CD4-positive, alpha-beta T cell (primary cell): ENCODE measurements at regions not wholly inside any gene's neighbourhood (a gene's known extent, or its start where the extent isn't known, plus 50 kb on each side); places are given as distances from the start of the nearest gene placed in this dataset.

Source experiments
- ATAC-seq: fragments of 200-7000 bp; cut with Tn5 transposase; one replicate; pipeline ENCODE4 v1.10.0; 2022; ENCODE audit warnings: mild to moderate bottlenecking; ENCODE audit not compliant: poor library complexity
- CTCF ChIA-PET: fragments of 350-600 bp; sonication (Branson Sonifier 250); formaldehyde crosslinking; loops from one replicate; lab custom pipeline; 2021; ENCODE audit warnings: antibody characterized with exemption, inconsistent platforms; lab: Charles Lee
- POLR2A ChIA-PET: fragments of 350-600 bp; sonication (Branson Sonifier 250); formaldehyde crosslinking; loops from one replicate; lab custom pipeline; 2021; ENCODE audit warnings: antibody characterized with exemption, inconsistent platforms; lab: Charles Lee
- DNase-seq, 14 experiments: peaks; one replicate each; pipeline ENCODE4 v3.0.0-alpha.2; 2013 to 2020; ENCODE audit warnings: mixed read lengths in 2 of 14
- H3K27ac ChIP-seq, 2 donors: one replicate each; pipeline versions ENCODE4 v1.5.1 to v1.7.0; 2013; ENCODE audit warnings: low read length in 2 of 2, low read depth in 1 of 2, mild to moderate bottlenecking in 1 of 2
- H3K27me3 ChIP-seq, 2 experiments: 1 replicate in 1 of 2; 2 replicates in 1 of 2; pipeline versions ENCODE4 v1.6.1 to v1.7.0; 2013; ENCODE audit warnings: low read length in 2 of 2, control low read depth in 1 of 2, mild to moderate bottlenecking in 1 of 2, moderate library complexity in 1 of 2; ENCODE audit not compliant: insufficient read depth in 2 of 2, control insufficient read depth in 1 of 2
- H3K36me3 ChIP-seq: one replicate; pipeline ENCODE4 v1.6.1; 2013; ENCODE audit warnings: low read length, control low read depth; ENCODE audit not compliant: insufficient read depth
- H3K4me1 ChIP-seq: one replicate; pipeline ENCODE4 v1.6.1; 2013; ENCODE audit warnings: low read length, control low read depth; ENCODE audit not compliant: insufficient read depth
- H3K4me3 ChIP-seq: one replicate; pipeline ENCODE4 v1.5.1; 2013; ENCODE audit warnings: mild to moderate bottlenecking, low read length, moderate library complexity
- H3K9me3 ChIP-seq, 2 experiments: 1 replicate in 1 of 2; 2 replicates in 1 of 2; pipeline versions ENCODE4 v1.6.1 to v1.7.0; 2013; ENCODE audit warnings: low read length in 2 of 2, mild to moderate bottlenecking in 2 of 2, control low read depth in 1 of 2, moderate library complexity in 1 of 2; ENCODE audit not compliant: control insufficient read depth in 1 of 2, insufficient read depth in 1 of 2
- H3K27ac Mint-ChIP-seq: one replicate; pipeline ENCODE4 v1.8.0; 2020; ENCODE audit warnings: mixed read lengths
- H3K27me3 Mint-ChIP-seq: one replicate; pipeline ENCODE4 v1.8.0; 2021; ENCODE audit warnings: mixed read lengths
- H3K36me3 Mint-ChIP-seq: one replicate; pipeline ENCODE4 v1.8.0; 2021; ENCODE audit warnings: low read depth, mixed read lengths
- H3K4me1 Mint-ChIP-seq: one replicate; pipeline ENCODE4 v1.8.0; 2021; ENCODE audit warnings: low read depth, mixed read lengths
- H3K4me3 Mint-ChIP-seq: one replicate; pipeline ENCODE4 v1.8.0; 2020; ENCODE audit warnings: mild to moderate bottlenecking, mixed read lengths
- H3K9me3 Mint-ChIP-seq: one replicate; pipeline ENCODE4 v1.8.0; 2020; ENCODE audit warnings: mixed read lengths
- intact Hi-C, 2 experiments: fragments of 100-400 bp; cut with DNase I in 1 of 2; cut with micrococcal nuclease in 1 of 2; formaldehyde crosslinking; loops; one replicate each; pipeline versions ENCODE4 v1.15.1 to v1.9.0; 2023 to 2025; cut with DNase I, micrococcal nuclease
- TF ChIP-seq, protein P1 (sequence below): fragments of 200-600 bp; IDR thresholded peaks from one replicate; pipeline ENCODE4 v1.8.0; 2022; ENCODE audit warnings: antibody characterized with exemption, mild to moderate bottlenecking

DNA sequence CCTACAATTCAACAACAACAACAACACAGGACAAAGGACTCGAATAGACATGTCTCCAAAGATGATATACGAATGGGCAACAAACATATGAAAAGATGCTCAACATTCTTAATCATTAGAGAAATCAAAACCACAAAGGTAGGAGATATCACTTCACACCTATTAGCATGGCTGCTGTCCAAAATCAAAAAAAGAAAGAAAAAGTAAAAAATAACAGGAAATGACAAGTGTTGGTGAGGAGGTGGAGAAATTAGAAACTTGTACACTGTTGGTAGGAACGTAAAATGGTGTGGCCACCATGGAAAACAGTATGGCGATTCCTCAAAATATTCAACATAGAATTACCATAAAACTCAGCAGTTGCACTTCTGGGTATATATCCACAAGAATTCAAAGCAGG, 312.3 kb upstream of the STT3B start:
- peak overlapping the region; percentile 14 for H3K4me3 Mint-ChIP-seq
- TF ChIP-seq, protein P1, sequence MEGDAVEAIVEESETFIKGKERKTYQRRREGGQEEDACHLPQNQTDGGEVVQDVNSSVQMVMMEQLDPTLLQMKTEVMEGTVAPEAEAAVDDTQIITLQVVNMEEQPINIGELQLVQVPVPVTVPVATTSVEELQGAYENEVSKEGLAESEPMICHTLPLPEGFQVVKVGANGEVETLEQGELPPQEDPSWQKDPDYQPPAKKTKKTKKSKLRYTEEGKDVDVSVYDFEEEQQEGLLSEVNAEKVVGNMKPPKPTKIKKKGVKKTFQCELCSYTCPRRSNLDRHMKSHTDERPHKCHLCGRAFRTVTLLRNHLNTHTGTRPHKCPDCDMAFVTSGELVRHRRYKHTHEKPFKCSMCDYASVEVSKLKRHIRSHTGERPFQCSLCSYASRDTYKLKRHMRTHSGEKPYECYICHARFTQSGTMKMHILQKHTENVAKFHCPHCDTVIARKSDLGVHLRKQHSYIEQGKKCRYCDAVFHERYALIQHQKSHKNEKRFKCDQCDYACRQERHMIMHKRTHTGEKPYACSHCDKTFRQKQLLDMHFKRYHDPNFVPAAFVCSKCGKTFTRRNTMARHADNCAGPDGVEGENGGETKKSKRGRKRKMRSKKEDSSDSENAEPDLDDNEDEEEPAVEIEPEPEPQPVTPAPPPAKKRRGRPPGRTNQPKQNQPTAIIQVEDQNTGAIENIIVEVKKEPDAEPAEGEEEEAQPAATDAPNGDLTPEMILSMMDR: no peak
- POLR2A ChIA-PET: no interaction called here

DNA sequence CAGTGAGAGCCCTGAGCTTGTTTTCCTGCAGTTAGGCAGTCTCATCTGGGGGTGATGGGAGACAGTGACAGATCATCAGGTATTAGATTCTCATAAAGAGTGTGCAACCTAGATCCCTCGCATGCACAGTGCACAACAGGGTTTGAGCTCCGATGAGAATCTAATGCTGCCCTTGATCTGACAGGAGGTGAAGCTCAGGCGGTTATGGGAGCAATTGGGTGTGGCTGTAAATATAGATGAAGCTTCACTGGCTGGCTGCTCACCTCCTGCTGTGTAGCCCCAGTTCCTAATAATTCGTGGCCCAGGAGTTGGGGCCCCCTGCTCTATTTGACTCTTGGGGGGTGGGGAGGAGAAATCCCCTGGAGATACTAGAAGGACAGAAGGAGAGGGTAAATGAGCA, 309.4 kb upstream of the STT3B start:
- peak overlapping the region; percentile 79 for H3K27ac Mint-ChIP-seq
- TF ChIP-seq, protein P1: no peak
- peak in 2 of 14 experiments; percentile 14 to 31 for DNase-seq
- no peaks in the 10 kb centered on the region for H3K36me3 Mint-ChIP-seq
- peak overlapping the region; percentile 77 for H3K4me3 Mint-ChIP-seq
- H3K27me3 ChIP-seq: no peaks in the 10 kb centered on the region
- ATAC-seq: no peak
- ChIA-PET POLR2A (interaction anchor here (1.7 to 7.9 kb wide), 2 partner anchors 10 to 309 kb away, joined by 16 to 102 read pairs; partner anchors contain the start of gene STT3B), CTCF (no interaction called here)
- no peaks in the 10 kb centered on the region for H3K27me3 Mint-ChIP-seq
- H3K4me1 ChIP-seq: peaks cover 80% of the 10 kb centered on the region
- intact Hi-C loops: loop anchor here in 1 of 2 experiments (10.0 kb wide), 1 partner anchor 868 kb away; no protein-coding TSS in a partner anchor
- H3K27ac ChIP-seq: peak overlapping the region in 1 of 2 donors; percentile 32
- peaks cover 0 to 3% of the 10 kb centered on the region in 2 experiments for H3K9me3 ChIP-seq
- H3K36me3 ChIP-seq: no peaks in the 10 kb centered on the region
- H3K9me3 Mint-ChIP-seq: peaks cover 4% of the 10 kb centered on the region
- H3K4me3 ChIP-seq: no peak overlapping the region
- peaks cover 93% of the 10 kb centered on the region for H3K4me1 Mint-ChIP-seq

More for the DNA sequence above, 312.3 kb upstream of the STT3B start:
- no peak overlapping the region for H3K27ac ChIP-seq
- CTCF ChIA-PET: no interaction called here
- H3K4me1 ChIP-seq: peaks cover 63% of the 10 kb centered on the region
- intact Hi-C loops: loop anchor here in 1 of 2 experiments (10.0 kb wide), 1 partner anchor 866 kb away; no protein-coding TSS in a partner anchor
- H3K27me3 ChIP-seq: no peaks in the 10 kb centered on the region
- H3K36me3 ChIP-seq: no peaks in the 10 kb centered on the region
- Mint-ChIP-seq H3K36me3 (no peaks in the 10 kb centered on the region), H3K4me1 (peaks cover 96% of the 10 kb centered on the region), H3K27ac (peak overlapping the region; percentile 40), H3K9me3 (peaks cover 4% of the 10 kb centered on the region), H3K27me3 (no peaks in the 10 kb centered on the region)
- ATAC-seq (no peak), DNase-seq (peak in 3 of 14 experiments; percentile 24 to 80 (median 39))
- H3K9me3 ChIP-seq: no peaks in the 10 kb centered on the region
- no peak overlapping the region for H3K4me3 ChIP-seq

DNA sequence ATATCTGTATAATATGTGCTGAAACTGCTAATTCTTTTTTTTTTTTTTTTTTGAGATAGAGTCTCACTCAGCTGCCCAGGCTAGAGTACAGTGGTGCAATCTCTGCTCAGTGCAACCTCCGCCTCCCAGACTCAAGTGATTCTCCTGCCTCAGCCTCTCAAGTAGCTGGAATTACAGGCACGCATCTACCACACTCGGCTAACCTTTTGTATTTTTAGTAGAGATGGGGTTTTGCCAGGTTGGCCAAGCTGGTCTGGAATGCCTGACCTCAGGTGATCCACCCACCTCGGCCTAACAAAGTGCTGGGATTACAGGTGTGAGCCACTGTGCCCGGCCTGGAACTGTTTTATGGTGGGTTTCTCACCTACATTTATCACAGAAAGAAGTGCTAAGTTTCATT, 307.8 kb upstream of the STT3B start:
- intact Hi-C loops: loop anchor here (5.0 to 10.0 kb wide), 2 partner anchors 237 to 870 kb away; no protein-coding TSS in a partner anchor
- peak overlapping the region; percentile 36 to 71 for H3K27ac ChIP-seq
- H3K27ac Mint-ChIP-seq: peak overlapping the region; percentile 85

More for the DNA sequence above, 307.8 kb upstream of the STT3B start:
- Histone ChIP-seq H3K27me3 (no peaks in the 10 kb centered on the region), H3K9me3 (peaks cover 0 to 3% of the 10 kb centered on the region in 2 experiments), H3K36me3 (no peaks in the 10 kb centered on the region), H3K4me3 (no peak overlapping the region), H3K4me1 (peaks cover 83% of the 10 kb centered on the region)
- H3K4me3 Mint-ChIP-seq: no peak overlapping the region
- ChIA-PET CTCF (interaction anchor here (0.7 to 0.8 kb wide), 2 partner anchors 11 to 28 kb away, joined by 3 read pairs; no protein-coding TSS in a partner anchor), POLR2A (interaction anchor here (7.9 to 9.1 kb wide), 2 partner anchors 11 to 307 kb away, joined by 102 to 104 read pairs; partner anchors contain the start of gene STT3B)
- H3K4me1 Mint-ChIP-seq: peaks cover 92% of the 10 kb centered on the region
- no peak for ATAC-seq
- peaks cover 4% of the 10 kb centered on the region for H3K9me3 Mint-ChIP-seq
- no peaks in the 10 kb centered on the region for H3K27me3 Mint-ChIP-seq
- TF ChIP-seq, protein P1: no peak
- no peaks in the 10 kb centered on the region for H3K36me3 Mint-ChIP-seq
- no peak for DNase-seq
